Right forelimb (tissue), 1 donor: ENCODE measurements at regions not wholly inside any gene's neighbourhood (a gene's known extent, or its start where the extent isn't known, plus 50 kb on each side); places are given as distances from the start of the nearest gene placed in this dataset.
"Not testable (repeated sequence)": the region's sequence is repeated elsewhere in the genome, so short reads cannot be mapped to it uniquely, and the experiment has no call there.

Source experiments
- DNase-seq: peaks from one replicate; pipeline ENCODE4 v3.0.0-alpha.2; 2018

GRCh38 chr20:51305316-51306052 is 237.0 kb downstream of the NFATC2 start:
- DNase-seq, result no peak

GRCh38 chr20:51303731-51304670 is 238.5 kb downstream of the NFATC2 start:
- DNase-seq, result no peak

- DNase-seq, result no peak
Measured at GRCh38 chr20:51301026-51301425, 241.5 kb downstream of the NFATC2 start.

- DNase-seq, result no peak
Measured at GRCh38 chr20:51300104-51300503, 242.4 kb downstream of the NFATC2 start.

GRCh38 chr20:51299413-51299812 is 243.1 kb downstream of the NFATC2 start:
- no peak for DNase-seq

GRCh38 chr20:51298141-51298749 is 244.3 kb downstream of the NFATC2 start:
- no peak for DNase-seq

GRCh38 chr20:51287628-51288413 is 254.7 kb downstream of the NFATC2 start:
- DNase-seq, result no peak

- DNase-seq, result no peak
Measured at GRCh38 chr20:51286758-51287157, 255.8 kb downstream of the NFATC2 start.

GRCh38 chr20:51285684-51286083 is 256.8 kb downstream of the NFATC2 start:
- DNase-seq, result no peak

- no peak for DNase-seq
Measured at GRCh38 chr20:51284871-51285270, 257.6 kb downstream of the NFATC2 start.

GRCh38 chr20:51284176-51284575 is 258.3 kb downstream of the NFATC2 start:
- DNase-seq, result no peak

- DNase-seq, result no peak
Measured at GRCh38 chr20:51281521-51281920, 258.6 kb upstream of the KCNG1 start.

- no peak for DNase-seq
Measured at GRCh38 chr20:51280047-51280446, 257.1 kb upstream of the KCNG1 start.

- no peak for DNase-seq
Measured at GRCh38 chr20:51277961-51278360, 255.1 kb upstream of the KCNG1 start.

GRCh38 chr20:51276296-51276695 is 253.4 kb upstream of the KCNG1 start:
- no peak for DNase-seq

GRCh38 chr20:51275826-51276225 is 252.9 kb upstream of the KCNG1 start:
- no peak for DNase-seq

GRCh38 chr20:51275181-51275580 is 252.3 kb upstream of the KCNG1 start:
- no peak for DNase-seq

GRCh38 chr20:51272401-51272800 is 249.5 kb upstream of the KCNG1 start:
- no peak for DNase-seq

GRCh38 chr20:51271931-51272330 is 249.0 kb upstream of the KCNG1 start:
- DNase-seq, result no peak

GRCh38 chr20:51271289-51271688 is 248.4 kb upstream of the KCNG1 start:
- DNase-seq, result not testable (repeated sequence)

GRCh38 chr20:51269671-51270070 is 246.8 kb upstream of the KCNG1 start:
- DNase-seq, result no peak

GRCh38 chr20:51267679-51268078 is 244.8 kb upstream of the KCNG1 start:
- no peak for DNase-seq

GRCh38 chr20:51266353-51266752 is 243.4 kb upstream of the KCNG1 start:
- DNase-seq, result no peak
